ENCODE measurements at regions not wholly inside any gene's neighbourhood (a gene's known extent, or its start where the extent isn't known, plus 50 kb on each side); places are given as distances from the start of the nearest gene placed in this dataset.

DNA sequence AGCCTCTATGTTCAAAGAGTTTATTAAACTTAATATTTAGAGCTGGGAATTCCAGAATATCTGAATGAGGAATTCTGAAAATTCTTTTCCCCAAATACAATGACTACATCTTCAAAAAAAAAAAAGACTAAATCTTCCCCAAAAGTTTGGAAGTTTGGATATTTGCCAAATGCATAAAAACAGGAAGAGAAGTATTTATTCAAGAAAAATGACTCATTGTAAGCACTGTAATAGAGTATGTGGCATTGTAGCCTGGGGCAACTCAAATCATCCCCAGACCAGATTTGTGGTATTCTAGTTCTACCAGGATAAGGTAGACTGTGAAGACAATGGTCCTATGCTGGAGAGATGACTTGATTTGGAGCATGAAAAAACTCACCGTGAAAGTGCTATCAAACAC is 78.5 kb upstream of the PDHA2 start (continued):
- TF ChIP-seq, protein P1, sequence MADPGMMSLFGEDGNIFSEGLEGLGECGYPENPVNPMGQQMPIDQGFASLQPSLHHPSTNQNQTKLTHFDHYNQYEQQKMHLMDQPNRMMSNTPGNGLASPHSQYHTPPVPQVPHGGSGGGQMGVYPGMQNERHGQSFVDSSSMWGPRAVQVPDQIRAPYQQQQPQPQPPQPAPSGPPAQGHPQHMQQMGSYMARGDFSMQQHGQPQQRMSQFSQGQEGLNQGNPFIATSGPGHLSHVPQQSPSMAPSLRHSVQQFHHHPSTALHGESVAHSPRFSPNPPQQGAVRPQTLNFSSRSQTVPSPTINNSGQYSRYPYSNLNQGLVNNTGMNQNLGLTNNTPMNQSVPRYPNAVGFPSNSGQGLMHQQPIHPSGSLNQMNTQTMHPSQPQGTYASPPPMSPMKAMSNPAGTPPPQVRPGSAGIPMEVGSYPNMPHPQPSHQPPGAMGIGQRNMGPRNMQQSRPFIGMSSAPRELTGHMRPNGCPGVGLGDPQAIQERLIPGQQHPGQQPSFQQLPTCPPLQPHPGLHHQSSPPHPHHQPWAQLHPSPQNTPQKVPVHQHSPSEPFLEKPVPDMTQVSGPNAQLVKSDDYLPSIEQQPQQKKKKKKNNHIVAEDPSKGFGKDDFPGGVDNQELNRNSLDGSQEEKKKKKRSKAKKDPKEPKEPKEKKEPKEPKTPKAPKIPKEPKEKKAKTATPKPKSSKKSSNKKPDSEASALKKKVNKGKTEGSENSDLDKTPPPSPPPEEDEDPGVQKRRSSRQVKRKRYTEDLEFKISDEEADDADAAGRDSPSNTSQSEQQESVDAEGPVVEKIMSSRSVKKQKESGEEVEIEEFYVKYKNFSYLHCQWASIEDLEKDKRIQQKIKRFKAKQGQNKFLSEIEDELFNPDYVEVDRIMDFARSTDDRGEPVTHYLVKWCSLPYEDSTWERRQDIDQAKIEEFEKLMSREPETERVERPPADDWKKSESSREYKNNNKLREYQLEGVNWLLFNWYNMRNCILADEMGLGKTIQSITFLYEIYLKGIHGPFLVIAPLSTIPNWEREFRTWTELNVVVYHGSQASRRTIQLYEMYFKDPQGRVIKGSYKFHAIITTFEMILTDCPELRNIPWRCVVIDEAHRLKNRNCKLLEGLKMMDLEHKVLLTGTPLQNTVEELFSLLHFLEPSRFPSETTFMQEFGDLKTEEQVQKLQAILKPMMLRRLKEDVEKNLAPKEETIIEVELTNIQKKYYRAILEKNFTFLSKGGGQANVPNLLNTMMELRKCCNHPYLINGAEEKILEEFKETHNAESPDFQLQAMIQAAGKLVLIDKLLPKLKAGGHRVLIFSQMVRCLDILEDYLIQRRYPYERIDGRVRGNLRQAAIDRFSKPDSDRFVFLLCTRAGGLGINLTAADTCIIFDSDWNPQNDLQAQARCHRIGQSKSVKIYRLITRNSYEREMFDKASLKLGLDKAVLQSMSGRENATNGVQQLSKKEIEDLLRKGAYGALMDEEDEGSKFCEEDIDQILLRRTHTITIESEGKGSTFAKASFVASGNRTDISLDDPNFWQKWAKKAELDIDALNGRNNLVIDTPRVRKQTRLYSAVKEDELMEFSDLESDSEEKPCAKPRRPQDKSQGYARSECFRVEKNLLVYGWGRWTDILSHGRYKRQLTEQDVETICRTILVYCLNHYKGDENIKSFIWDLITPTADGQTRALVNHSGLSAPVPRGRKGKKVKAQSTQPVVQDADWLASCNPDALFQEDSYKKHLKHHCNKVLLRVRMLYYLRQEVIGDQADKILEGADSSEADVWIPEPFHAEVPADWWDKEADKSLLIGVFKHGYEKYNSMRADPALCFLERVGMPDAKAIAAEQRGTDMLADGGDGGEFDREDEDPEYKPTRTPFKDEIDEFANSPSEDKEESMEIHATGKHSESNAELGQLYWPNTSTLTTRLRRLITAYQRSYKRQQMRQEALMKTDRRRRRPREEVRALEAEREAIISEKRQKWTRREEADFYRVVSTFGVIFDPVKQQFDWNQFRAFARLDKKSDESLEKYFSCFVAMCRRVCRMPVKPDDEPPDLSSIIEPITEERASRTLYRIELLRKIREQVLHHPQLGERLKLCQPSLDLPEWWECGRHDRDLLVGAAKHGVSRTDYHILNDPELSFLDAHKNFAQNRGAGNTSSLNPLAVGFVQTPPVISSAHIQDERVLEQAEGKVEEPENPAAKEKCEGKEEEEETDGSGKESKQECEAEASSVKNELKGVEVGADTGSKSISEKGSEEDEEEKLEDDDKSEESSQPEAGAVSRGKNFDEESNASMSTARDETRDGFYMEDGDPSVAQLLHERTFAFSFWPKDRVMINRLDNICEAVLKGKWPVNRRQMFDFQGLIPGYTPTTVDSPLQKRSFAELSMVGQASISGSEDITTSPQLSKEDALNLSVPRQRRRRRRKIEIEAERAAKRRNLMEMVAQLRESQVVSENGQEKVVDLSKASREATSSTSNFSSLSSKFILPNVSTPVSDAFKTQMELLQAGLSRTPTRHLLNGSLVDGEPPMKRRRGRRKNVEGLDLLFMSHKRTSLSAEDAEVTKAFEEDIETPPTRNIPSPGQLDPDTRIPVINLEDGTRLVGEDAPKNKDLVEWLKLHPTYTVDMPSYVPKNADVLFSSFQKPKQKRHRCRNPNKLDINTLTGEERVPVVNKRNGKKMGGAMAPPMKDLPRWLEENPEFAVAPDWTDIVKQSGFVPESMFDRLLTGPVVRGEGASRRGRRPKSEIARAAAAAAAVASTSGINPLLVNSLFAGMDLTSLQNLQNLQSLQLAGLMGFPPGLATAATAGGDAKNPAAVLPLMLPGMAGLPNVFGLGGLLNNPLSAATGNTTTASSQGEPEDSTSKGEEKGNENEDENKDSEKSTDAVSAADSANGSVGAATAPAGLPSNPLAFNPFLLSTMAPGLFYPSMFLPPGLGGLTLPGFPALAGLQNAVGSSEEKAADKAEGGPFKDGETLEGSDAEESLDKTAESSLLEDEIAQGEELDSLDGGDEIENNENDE (IDR thresholded peaks at IDR 0.05; ENCODE audit: insufficient replicate concordance, low read length): no peak
- no peak for TF ChIP-seq JUND (IDR thresholded peaks at IDR 0.05; ENCODE audit: low read length)
- no peak for TF ChIP-seq RBBP5 (IDR thresholded peaks at IDR 0.05; ENCODE audit: borderline replicate concordance, low read depth, low read length)
- TF ChIP-seq ASH2L (IDR thresholded peaks at IDR 0.05; ENCODE audit: low read length): no peak
- no peak for TF ChIP-seq SAP30 (IDR thresholded peaks at IDR 0.05; ENCODE audit: insufficient read depth, insufficient replicate concordance, low read length)
- TF ChIP-seq SP4 (IDR thresholded peaks at IDR 0.05; ENCODE audit: low read length): no peak
- no peak for TF ChIP-seq TEAD4 (IDR thresholded peaks at IDR 0.05; ENCODE audit: low read depth, low read length)
- no peak for TF ChIP-seq KDM5A (IDR thresholded peaks at IDR 0.05; ENCODE audit: low read length)
- TF ChIP-seq, protein P2, sequence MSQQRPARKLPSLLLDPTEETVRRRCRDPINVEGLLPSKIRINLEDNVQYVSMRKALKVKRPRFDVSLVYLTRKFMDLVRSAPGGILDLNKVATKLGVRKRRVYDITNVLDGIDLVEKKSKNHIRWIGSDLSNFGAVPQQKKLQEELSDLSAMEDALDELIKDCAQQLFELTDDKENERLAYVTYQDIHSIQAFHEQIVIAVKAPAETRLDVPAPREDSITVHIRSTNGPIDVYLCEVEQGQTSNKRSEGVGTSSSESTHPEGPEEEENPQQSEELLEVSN (IDR thresholded peaks at IDR 0.05): no peak
- TF ChIP-seq GTF2F1 (IDR thresholded peaks at IDR 0.05; ENCODE audit: borderline replicate concordance, low read depth, low read length): no peak
- TF ChIP-seq SIRT6 (IDR thresholded peaks at IDR 0.05; ENCODE audit: low read length): no peak
- no peak for TF ChIP-seq SIN3A (conservative IDR thresholded peaks at IDR 0.05 in 1 of 2, IDR thresholded peaks at IDR 0.05 in 1 of 2; ENCODE audit: low read depth in 1 of 2, low read length in 2 of 2)
